ENCODE measurements at regions not wholly inside any gene's neighbourhood (a gene's known extent, or its start where the extent isn't known, plus 50 kb on each side); places are given as distances from the start of the nearest gene placed in this dataset.

DNA sequence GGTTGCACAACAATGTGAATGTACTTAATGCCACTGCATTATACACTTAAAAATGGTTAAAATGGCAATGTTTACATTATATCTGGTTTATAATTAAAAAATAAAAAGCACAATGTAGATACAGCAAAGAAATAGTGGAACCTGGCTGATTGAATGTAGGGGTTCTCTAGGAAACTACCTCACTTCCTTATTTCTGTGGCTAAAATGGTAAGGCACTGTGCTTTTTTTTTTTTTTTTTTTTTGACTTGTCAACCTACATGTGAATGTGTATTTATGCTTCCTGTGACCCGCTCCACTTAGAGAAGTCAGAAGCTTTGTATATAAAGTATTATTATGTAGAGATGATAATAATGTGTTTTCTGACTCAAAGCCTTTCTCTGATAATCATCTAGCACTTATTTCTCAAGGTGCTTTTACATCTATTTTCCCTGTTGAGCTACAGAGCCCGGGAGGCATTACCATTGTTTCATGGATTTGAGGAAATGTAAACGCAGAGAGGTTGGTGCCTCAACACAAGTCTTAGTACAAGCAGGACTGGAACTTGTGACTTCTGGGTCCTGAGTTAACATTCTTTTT is 55.0 kb downstream of the SOX4 start:
- no peak for DNase-seq

DNA sequence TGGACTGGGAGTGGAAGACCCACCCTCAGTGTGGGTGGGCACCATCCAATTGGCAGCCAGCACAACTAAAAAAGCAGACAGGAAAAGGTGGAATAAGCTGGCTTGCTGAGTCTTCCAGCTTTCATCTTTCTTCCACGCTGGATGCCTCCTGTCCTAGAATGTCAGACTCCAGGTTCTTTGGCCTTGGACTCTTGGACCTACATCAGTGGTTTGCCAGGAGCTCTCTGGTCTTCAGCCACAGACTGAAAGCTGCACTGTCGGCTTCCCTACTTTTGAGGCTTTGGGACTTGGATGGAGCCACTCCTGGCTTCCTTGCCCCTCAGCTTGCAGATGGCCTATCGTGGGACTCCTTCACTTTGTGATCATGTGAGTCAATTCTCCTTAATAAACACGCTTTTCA is 59.8 kb downstream of the SOX4 start:
- DNase-seq: no peak

DNA sequence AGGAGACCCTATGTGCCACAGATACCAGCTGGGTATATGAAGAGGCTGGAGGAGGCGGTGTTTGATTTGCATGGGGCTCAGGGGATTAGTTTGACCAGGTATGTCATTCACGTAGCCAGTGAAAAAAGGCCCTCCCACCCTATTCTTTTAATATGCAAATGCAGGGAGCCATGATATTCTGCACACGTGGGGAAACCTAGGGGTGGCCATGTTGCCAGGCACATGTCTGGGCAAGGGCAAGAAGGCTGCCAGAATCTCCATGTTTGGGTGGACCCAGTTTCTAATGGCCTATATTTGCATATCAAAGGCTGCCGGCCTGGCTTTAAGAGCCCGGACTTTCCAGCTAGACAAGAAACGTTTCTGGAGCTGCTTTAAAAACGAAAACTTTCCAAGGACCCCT is 60.4 kb downstream of the SOX4 start:
- no peak for DNase-seq

DNA sequence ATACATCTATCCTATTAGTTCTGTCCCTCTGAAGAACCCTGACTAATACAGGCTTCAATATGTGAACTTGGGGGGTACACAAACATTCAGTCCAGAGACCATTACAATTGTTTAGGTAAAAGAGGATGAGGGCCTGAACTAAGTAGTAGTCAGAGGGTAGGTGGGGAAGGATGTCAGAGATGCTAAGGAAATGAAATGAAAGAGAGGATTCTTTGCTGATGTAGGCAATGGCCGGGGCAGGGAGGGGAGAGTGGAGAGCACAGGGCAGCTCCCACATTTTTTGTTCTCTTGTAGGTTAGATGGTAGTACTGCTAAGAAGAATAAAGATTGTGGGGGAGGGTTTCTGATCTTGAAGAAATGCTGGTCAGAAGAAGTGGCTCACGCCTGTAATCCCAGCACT is 60.8 kb downstream of the SOX4 start:
- no peak for DNase-seq

DNA sequence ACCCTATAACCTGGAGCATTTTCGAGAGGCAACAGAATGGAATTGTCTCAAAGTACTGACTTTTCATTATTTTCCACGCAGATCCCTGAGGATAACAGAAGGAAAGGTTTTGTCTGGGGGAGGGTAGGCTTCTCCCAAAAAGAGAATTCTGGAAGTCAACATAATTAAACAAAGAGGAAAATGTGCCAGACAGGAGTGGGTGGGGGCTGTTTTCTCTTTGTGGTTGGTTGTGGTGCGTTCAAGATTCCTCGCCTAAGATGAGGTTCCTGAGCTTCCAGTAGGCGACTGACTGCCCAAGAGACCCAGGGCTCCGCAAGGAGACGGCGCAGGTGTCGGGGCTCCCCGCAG is 70.4 kb downstream of the SOX4 start:
- DNase-seq: no peak

DNA sequence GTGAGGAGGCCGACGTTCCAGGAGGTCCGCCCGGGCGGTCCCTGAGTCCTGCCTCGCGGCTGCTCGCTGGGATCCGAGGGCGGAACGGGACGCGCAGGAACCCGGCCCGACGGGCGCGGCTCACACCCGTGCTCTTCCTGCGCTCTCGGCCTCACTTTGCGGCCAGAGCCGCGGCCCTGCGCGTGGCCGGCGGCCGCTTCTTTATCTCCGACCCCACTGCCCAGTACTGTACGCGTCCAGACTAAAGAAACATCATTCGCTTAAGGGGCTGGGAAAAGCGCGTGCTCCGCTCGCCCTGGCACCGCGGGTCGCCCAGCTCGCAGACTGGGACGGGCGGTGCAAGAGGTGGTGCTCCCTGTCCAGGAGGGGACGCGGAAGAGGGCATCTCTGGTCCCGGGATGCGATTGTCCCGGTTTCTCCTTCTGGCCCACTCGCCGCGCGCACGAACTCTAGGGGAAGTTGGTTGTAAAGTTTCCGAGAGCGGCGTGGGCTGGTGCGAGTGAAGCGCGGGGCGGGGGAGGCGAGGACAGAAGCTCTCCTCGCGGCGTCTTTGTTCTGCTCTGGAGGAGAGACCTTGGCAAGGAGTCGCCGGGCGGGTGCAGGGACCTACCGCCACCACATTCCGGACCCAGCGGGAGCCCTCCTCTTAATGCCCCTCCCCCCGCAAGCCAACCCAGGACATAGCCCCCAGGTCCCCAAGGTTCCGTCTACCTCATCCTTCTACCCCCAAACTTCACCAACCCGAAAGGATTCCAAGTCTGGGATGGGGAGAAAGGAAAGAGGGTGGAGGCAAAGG is 71.0 kb downstream of the SOX4 start:
- no peak for DNase-seq

DNA sequence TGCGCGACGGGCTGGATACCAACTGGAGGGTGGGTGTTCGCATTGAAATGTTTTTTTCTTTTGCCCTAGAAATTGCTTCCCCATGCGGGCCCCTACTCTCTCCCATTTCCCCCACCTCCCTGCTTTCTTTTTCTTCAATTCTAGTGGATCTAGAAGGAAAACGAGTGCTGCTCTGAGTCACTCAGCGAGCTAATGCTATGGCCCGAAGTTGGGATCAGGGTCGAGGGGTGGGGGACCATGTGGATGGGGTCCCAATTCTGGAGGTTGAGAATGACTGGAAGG is 71.5 kb downstream of the SOX4 start:
- DNase-seq: no peak

DNA sequence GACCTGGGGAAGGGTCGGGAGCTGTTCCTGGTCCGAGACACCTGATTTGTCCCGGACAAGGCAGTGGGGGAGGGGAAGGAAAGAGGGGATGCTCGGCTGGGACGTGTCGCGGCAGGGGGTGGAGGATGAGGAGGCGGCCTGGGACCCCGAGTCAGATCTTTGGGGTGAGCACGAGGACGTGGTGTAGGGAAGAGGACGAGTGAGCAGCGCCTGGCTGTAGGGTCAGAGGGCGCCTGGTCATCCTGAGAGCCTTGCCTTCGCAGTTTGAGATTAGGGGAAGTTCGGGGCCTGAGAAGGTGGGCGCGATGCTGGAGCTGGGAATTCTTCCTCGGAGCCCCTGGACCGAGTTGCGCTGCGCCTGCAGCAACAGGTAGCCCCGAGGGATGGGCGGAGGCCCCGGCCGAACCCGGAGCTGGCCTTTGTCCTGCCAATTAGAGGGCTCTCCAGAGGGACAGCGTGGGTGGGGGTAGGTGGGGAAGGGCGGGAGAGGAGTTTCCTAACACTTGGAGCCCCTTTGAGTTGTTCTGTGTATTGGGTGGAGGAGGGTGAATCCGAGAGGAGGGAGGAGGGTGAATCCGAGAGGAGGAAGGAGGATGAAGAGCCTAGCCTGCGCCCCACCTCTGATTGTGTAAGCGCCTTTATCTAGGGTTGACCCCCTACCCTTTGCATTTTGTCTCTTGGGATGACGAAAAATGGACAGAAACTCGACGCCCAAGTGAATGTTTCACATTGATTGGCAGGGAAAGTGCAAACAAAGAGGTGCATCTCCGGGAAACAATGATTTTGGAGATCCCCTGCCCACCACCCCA is 72.0 kb downstream of the SOX4 start:
- no peak for DNase-seq

DNA sequence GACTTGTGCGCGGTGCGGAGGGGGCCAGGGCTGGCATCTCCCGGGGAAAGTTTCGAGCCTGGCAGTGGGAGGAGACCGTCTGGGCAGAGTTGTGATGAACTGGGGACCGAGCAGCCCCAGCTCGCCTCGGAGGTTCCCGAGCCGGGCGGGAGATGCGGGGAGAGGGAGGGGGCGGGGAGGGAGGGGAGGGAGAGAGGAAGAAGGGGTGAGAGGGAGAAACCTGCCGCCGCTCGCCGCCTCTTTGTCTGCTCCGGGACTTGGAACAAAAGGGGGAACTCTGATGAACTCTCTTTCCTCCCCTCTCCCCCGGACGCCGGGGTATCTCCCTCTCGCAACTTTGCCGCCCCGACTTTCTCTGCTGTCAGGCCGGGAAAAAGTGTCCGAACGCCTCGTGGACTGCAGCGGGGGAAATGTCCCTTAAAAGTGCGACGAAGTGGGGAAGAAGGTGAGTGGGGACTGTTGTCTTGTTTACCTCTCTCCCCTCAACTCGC is 72.7 kb downstream of the SOX4 start:
- DNase-seq: no peak

DNA sequence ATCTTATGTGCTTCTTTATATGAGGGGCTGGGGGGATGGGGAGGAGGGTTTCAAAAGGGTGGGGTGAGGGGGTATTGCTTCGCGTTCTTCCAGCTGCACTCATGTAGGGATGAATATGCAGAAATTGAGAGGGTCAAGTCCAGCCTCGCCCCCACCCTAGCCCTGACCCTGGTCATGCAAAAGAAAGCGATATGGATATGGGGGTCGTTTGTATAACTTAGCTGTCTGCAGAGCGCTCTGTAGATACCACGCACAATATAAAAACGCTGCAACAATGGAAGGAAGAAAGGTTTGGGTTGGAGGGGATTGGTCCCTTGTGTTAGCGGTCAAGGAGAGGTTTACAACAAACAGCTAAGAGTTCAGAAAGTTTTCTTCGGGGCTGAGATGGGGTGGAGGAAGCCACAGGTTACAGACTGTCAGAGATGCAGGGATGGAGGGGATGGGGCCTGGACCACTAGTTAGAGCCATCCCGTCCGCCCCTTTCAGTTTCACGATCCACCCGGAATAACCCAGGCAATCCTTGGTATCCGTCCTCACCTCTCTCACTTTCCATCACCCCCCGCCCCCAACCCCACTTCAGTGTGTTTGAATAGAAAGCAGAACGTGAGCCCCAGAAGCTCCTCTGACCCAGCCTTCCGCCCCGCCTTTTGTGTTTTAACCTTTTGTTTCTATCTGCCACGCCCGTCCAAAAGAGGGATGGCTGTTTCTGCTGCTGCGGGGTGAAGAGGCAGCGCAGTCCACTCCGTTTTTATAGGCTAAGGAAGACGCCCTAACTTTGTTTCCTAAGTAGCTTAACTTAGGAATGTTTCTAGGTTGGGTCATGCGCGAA is 73.5 kb downstream of the SOX4 start:
- no peak for DNase-seq

DNA sequence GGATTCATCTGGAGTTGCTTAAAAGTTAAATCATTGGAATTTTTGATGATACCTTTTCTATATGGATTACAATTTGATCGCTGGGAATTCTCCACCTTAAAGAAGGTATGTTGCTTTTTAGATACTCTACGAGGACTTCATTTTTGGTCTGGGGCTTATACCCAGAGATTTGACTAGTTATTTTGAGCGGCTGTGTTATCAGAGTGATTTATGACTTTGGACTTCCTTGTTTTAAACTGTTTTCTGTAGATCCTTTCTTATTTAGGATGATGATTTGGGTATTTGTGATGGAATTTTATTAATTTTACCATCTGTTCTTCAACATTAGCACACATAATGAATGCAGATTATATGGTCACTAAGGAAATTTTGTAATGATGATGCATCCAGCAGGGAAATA is 75.2 kb downstream of the SOX4 start:
- DNase-seq: no peak

DNA sequence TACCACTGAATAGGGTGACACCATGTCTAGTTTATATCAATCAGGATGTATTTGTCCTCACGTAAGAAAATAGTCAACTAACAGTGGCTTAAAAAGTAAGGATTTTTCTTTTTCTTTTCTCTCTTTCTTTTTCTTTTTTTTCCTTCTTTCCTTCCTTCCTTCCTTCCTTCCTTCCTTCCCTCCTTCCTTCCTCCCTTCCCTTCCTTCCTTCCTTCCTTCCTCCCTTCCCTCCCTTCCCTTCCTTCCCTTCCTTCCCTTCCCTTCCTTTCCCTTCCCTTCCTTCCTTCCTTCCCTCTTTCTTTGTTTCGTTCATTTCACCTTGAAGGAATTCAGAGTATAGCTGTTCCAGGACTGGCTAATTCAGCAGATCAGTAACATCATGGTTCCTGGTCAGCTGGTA is 83.2 kb downstream of the SOX4 start:
- DNase-seq: no peak

DNA sequence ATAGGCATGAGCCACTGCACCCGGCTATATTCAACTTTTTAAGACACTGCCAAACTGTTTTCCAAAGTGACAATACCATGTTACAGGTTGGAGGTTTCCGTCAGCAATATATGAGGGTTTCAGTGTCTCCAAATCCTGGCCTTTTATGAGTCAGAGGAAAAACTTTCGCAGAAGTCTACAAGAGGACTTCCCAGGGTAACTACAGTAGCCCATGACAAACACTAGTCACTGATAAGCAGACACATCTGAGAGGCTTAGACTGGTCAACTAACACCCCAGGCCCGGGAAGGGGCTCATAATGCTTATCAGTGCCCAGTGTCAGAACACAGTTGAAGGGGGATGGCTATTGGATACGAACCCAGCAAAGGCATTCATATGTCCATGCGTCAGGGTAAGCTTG is 85.4 kb downstream of the SOX4 start:
- DNase-seq: no peak

DNA sequence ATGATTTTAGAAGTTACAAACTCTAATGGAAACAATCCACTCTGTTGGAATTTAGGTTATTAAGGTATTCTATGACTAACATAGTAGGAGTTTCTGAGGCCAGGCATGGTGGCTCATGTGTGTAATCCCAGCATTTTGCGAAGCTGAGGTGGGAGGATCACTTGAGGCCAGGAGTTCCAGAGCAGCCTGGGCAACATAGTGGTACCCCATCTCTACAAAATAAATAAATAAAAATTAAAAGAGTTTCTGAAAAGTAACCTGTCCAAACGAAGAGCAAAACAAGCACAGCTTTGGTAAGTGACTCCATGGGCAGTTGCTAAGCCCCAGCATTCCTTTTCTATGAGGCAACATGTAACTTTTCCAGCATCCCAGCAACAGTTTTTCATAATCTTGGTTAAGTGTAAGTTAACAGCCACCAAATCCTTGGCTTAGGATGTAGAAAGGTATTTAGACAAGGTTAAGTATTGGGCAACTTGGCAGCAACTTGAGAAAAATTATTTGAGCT is 86.3 kb downstream of the SOX4 start:
- DNase-seq: no peak

DNA sequence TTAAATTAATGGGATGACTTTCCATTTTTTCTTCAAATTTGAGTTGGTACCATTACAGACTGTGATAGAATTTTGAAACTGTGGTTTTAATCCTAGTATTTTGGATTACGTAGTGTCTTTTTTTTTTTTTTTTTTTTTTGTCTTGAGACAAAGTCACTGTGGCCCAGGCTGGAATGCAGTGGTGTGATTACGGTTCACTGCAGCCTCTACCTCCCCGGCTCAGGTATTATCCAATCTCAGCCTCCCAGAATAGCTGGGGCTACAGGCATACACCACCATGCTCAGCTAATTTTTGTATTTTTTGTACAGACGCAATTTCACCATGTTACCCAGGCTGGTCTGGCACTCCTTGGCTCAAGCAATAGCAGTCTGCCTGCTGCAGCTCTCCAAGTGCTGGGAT is 87.1 kb downstream of the SOX4 start:
- no peak for DNase-seq

DNA sequence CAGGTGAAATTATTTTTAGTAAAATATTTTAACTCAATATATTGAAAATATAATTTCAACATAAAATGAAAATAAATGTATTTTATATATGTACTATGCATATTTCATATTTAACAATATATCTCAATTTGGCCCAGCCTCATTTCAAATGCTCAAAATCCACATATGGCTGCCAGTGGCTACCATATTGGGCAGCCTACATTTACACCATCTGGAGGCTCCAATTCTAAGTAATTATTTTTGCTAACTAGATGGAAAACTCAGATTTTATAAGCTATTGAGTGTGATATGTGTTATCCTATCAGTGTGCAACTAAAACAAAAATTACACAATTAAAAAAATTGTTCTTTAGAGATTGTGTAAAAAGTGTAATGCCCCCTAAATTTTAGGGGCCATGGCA is 96.9 kb downstream of the SOX4 start:
- no peak for DNase-seq

DNA sequence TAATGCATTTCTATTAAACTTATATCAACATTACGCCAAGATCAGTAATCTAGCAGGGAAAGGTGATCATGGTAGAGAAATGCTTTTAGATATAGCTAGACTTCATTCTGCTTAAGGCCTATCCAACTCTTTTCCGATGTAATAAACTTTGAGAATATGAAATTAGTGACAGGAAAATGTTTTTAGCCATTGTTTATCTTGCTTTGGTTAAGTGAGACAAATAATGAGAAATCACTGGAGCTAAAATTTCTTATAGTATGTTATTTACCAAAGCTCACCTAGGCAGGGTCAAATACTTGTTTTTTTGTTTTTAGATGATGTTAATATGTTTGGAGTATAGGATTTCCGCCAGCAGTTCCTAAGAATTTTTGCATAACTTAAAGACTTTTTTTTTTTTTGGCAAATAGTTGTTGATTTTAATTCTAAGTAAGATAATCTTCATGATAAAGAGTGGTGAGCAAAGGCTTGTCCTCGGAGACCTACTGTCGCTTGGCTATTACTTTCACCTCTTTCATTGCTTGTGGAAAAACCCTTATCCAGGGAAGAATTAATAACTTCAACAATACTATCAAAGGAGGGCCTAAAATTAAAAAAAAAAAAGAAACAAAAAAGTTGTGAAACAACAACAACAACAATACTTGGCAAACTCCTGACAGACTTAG is 98.3 kb downstream of the SOX4 start:
- DNase-seq: no peak

DNA sequence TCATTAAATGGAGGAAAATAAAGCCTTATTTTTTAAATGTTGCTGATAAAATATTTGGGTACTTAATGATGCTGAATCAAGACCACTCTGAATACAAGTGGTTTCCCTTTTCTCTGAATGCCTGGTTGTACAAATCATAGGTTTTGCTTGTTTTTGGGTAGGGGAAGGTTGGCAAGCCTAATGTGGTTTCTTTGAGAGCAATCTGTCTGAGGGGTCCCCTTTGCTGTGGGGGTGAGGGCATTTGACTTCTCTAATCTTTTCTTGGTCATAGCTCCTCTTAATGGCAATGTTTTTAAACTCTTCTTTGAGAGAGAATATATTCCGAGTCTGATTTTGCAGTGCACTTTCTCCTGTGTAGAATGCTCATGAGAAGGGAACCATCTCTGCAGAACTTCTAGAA is 99.2 kb downstream of the SOX4 start:
- DNase-seq: no peak

DNA sequence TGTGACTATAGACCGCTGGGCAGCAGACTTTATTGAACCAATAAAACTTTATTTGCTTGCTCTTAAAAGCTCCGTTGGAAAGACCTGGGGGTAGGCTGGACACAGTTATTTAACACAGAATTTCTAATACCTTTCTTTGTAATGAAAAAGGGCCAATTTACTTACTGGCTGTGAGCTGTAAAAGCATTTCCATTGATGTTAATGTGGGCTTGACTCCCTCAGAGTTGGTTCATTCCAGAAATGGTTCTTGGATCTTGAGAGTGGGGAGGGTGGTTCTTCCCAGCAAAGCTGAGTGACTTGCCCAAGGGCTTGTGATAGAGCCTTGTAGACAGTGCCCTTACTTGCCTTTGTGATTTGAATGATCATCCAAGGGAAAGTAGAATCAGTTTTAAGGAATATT is 100.6 kb downstream of the SOX4 start:
- DNase-seq: no peak

DNA sequence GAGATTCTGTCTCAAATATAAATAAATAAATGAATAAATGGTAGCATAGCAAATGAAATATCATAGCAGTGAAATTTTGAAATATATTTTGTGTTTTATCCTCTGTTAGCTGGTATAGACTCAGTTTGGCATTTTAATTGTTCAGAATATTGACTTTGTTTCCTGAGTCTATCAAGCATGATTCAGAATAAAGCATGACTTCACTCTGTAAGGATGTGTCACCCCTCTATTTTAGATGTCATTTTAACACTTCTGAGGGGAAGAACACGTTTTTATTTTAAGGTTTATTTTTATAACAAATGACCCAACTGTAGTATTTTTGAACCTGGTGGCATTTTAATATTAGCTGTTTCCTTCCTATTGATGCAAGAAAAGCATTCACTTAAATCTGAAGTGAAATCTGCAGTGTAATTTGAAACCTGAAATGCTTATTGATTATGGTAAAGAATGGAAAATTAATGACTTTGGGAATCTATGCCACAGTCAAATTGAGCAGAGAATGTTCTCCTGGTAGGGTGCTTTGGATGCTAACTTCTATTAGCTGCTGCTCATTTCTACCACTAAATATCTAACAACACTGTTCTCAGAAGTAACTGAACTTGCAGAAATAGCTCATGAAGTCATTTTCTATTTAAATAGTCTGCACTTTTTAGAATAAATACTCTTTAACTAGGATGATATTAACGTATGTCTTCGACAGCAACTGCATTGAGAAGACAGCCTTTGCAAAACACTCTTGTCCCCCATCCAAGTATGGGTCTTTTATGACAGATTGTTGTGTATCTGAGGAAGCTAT is 114.2 kb downstream of the SOX4 start:
- no peak for DNase-seq

DNA sequence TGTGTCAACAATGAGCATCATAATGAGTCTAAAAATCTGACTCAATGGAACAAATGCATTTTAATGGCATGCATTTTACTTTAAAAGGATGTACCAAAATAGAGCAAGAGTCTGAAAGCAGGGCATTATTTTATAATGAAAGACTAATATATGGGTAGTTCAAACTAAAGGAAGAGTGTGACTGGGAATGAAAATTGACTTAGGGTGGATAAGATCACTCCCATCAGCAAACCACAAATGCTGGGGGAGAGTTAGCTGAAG is 114.7 kb downstream of the SOX4 start:
- DNase-seq: no peak

DNA sequence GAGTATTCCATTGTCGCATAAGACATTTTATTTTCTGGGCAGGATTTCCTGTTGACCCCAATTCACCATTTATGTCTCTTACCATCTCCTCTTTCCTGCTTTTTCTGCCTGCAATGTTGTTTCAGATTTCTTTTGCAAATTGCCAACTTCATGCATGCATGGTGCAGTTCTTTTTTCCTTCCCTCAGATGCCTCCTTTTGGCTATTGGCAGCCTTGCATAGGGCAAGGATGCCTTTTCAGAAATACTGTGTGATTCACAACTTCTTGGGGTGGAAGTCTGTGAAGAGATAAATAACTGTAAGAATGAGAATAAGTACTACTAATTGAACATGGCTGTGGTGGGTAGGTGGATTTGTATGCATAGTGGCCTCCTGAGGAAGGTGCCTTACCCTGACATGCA is 116.7 kb downstream of the SOX4 start:
- no peak for DNase-seq

Measured in activated CD4-positive, alpha-beta T cell treated with anti-CD3 and anti-CD28 coated beads for 1 hour (primary cell).